Caki2 (cell line): ENCODE measurements at regions not wholly inside any gene's neighbourhood (a gene's known extent, or its start where the extent isn't known, plus 50 kb on each side); places are given as distances from the start of the nearest gene placed in this dataset.
"Not testable (repeated sequence)": the region's sequence is repeated elsewhere in the genome, so short reads cannot be mapped to it uniquely, and the experiment has no call there.

Experiments used
- DNase-seq: peaks from one replicate; pipeline ENCODE4 v3.0.0-alpha.2; 2015; ENCODE audit warnings: low read depth
- in situ Hi-C: cut with HindIII; loops from 2 replicates; pipeline ENCODE4 v1.10.0; 2016; ENCODE audit warnings: low sequenced_read_pairs, low pct_unique_long_range_greater_than_20kb, mixed read lengths

DNA sequence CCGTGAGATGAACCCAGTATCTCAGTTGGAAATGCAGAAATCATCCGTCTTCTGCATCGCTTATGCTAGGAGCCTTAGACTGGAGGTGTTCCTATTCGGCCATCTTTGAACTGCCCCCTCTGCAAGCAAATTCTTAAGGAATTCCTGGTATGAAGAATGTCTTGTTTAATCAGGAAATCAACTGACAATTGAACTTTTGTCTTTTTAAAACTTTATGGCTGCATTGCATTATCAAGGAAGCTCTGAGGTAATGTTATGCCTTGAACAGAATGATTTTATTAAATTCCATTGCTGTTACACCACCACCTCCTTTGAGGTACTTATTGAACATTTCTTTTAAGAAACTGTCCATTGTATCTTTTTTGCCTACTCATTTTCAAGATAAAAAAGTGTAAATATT lies 1915.7 kb upstream of the CDH9 start:
- in situ Hi-C loops = no loop called here
- no peak for DNase-seq

GRCh38 chr5:28947865-28948264 lies 1909.5 kb upstream of the CDH9 start:
- in situ Hi-C loops = no loop called here
- no peak for DNase-seq

- no peak for DNase-seq
- in situ Hi-C loops = no loop called here
Measured at GRCh38 chr5:28945859-28946258, 1907.5 kb upstream of the CDH9 start.

DNA sequence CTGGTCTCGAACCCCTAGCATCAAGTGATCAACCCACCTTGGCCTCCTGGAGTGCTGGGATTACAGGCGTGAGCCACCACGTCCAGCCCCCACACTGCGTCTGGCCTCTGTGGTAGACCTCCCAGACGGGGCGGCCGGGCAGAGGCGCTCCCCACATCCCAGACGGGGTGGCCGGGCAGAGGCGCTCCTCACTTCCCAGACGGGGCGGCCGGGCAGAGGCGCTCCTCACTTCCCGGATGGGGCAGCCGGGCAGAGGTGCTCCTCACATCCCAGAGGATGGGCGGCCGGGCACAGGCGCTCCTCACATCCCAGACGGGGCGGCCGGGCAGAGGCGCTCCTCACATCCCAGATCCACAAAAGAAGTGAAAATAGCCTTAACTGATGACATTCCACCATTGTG lies 1891.0 kb upstream of the CDH9 start:
- in situ Hi-C loops, DNase-seq: not testable (repeated sequence)

- DNase-seq, in situ Hi-C loops: not testable (repeated sequence)
Measured at GRCh38 chr5:28928327-28928790, 1890.0 kb upstream of the CDH9 start.

DNA sequence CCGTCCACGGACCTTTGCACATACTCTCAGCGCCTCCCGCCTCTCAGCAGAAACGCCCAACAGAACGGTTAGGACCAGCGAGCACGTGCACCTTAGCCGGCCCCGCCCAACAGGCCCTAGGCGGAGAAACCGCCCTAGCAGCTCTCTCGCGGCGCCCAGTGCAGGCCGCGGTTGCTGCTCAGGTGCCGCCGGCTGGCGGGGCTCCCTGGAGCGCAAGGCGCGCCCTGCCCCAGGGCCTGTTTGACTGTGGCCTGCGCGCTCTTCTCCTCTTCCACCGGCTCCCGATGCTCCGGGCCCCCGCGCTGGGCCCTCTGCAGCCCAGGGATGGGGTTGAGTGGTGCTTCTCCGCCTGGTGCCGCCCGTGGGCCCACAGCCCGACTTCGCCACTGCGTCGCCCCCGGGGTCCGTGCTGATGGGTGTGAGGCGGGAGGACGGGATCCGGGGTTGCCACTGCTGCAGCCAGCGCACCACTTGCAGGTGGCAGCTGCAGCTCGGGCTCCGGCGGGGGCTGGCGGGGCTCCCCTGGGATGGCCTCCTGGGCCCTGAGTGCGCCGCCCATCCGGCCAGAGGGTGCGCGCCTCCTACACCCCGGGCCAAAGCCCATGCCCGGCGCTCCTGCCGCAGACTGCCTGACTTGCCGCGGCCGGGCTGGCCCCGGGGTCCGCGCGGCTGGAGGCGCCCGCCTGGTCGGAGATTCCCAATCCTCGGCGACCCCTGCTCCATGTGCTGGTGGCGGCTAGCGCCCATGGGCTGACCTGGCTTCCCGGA lies 1889.4 kb upstream of the CDH9 start:
- DNase-seq = no peak
- in situ Hi-C loops = no loop called here

GRCh38 chr5:28926422-28926821 lies 1888.0 kb upstream of the CDH9 start:
- DNase-seq = no peak
- in situ Hi-C loops = no loop called here

DNA sequence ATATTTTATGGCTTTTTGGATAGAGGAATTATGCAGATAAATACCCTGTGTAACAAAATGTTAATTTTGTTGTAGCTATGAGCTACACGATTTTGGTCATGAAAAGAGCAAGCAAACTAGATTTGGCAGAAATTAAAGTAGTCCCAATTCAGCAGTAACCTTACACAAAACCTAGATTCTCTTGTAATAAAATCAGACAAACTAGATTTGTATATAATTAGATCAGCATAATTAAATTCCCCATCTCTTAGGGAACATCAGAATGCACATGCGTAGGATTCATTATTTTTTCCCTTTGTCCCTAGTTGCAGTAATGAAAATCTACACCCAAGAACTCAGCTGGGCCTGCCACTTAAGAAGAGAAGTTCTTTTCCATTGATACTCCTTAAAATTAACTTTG lies 1879.2 kb upstream of the CDH9 start:
- in situ Hi-C loops = no loop called here
- DNase-seq = no peak

DNA sequence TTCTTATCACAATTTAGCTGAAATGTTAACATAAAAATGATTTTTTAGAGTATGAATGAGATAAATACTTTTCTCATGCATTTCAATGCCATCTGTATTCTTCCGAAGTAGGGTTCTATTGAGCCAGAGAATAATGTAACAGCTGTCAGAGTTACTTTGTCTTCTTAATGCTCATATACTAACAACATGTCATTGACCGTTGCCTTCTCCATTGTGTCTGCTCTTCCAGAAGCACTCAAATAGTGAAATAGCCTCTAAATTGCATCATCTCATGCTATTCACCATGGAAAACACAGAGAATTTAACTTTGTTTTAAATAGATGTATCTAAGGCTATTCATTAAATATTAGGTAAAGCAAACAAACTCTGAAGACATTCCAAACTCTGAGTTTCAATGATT lies 1875.9 kb upstream of the CDH9 start:
- in situ Hi-C loops = no loop called here
- no peak for DNase-seq

- no peak for DNase-seq
- in situ Hi-C loops = no loop called here
Measured at GRCh38 chr5:28903643-28904042, 1865.3 kb upstream of the CDH9 start.

DNA sequence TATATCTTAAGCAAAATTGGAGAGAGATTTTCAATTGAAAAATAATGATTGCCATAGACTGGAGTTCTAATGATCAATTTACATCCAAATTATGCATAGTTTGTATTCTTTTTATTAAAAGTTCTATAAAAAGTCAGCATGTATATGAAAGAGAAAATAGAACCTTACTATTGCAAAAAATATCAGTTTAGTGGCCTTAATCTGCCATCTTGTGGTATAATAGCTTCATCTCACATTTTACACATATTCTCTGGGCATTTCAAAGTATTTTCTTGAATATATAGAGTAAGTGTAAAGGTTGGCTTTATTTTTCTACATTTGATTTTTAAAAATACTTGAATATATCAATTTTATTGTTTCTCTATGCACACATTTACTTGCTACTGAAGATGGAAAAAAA lies 1858.6 kb upstream of the CDH9 start:
- DNase-seq = no peak
- in situ Hi-C loops = no loop called here

DNA sequence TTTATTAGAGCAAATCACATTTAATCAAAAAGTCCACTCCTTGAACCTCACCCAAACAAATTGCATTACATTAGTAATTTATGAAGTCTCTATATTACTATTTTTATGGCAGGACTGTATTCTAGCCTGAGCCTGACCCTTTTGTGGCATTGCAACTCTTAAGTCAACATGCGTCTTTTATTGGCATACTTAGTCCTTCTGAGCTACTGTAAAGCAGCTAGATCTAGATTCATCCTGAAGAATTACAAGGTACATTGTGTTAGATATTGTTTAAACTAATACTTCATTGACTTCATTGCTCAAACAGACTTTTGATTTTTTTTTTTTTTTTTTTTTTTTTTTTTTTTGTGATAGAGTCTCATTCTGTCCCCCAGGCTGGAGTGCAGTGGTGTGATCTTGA lies 1842.5 kb upstream of the CDH9 start:
- DNase-seq = no peak
- in situ Hi-C loops = no loop called here

DNA sequence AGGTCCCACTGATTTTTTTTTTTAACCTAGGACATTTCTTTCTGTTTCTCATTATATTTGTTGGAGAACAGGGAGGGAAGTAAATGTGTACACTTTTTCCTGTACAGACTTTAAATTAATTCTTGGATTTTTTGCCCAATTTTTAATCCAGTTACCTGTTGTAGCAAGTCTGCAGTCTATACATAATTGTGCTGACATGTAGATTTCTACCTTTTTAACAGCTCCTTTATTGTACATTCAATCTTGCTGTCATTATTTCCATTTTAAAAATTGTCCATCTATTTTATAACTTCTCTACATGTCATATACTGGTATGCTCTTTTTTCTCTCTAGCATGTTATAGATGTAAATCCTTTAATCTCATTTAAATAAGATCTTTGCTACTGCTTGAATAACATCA lies 1838.7 kb upstream of the CDH9 start:
- in situ Hi-C loops = no loop called here
- no peak for DNase-seq

GRCh38 chr5:28864006-28864405 lies 1825.6 kb upstream of the CDH9 start:
- no peak for DNase-seq
- in situ Hi-C loops = no loop called here

- no peak for DNase-seq
- in situ Hi-C loops = no loop called here
Measured at GRCh38 chr5:28862860-28863196, 1824.4 kb upstream of the CDH9 start.

DNA sequence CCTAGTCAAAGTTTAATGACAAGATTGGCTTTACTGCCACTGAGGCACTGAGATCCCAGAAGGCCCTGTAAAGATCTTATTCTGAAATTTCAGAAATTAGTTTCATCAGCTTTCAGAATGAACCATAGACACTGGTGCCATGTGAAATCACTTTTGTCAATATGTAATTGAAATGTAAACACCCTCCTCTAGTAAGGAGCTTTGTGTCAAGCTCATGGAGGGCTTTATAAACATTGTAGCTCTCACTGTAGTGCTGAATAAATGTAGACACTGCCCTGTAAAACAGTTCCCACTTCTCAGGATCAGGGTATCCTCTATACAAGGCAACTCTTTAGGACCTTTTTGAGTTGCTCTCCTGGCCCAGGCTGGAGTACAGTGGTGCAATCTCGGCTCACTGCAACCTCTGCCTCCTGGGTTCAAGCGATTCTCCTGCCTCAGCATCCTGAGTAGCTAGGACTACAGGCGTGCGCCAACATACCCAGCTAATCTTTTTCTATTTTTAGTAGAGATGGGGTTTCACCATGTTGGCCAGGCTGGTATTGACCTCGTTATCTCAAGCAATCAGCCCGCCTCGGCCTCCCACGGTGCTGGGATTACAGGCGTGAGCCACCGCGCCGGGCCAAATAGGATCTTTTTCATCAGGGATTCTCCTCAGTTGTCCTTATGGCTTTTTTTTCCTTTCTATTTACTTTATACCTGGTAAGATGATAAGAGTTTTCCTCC lies 1823.9 kb upstream of the CDH9 start:
- in situ Hi-C loops = no loop called here
- DNase-seq = no peak

GRCh38 chr5:28855626-28856025 lies 1817.2 kb upstream of the CDH9 start:
- in situ Hi-C loops = no loop called here
- no peak for DNase-seq

GRCh38 chr5:28850320-28850921 lies 1812.0 kb upstream of the CDH9 start:
- DNase-seq = no peak
- in situ Hi-C loops = no loop called here

- in situ Hi-C loops = no loop called here
- no peak for DNase-seq
Measured at GRCh38 chr5:28831042-28831441, 1792.7 kb upstream of the CDH9 start.

DNA sequence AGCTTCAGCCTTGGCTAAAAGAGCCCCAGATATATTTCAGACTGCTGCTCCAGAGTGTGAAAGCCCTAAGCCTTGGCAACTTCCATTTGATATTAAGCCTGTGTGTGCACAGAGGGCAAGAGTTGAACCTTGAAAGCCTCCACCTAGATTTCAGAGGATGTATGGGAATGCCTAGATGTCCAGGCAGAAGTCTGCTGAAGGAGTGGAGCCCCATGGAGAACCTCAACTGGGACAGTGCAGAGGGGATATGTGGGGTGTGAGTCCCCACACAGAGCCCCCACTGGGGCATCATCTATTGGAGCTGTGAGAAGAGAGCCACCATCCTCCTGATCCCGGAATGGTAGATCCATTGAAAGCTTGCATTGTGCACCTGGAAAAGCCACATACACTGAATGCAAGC lies 1784.8 kb upstream of the CDH9 start:
- in situ Hi-C loops = no loop called here
- no peak for DNase-seq
